NCI-H524 (cell line): ENCODE measurements at regions not wholly inside any gene's neighbourhood (a gene's known extent, or its start where the extent isn't known, plus 50 kb on each side); places are given as distances from the start of the nearest gene placed in this dataset.

ENCODE experiments used
- DNase-seq, 2 experiments: peaks; one replicate each; lab custom pipeline; 2025; lab: John Stamatoyannopoulos, UW

GRCh38 chr18:57991552-57991951, 52.5 kb upstream of the NEDD4L start:
- DNase-seq = no peak

DNA sequence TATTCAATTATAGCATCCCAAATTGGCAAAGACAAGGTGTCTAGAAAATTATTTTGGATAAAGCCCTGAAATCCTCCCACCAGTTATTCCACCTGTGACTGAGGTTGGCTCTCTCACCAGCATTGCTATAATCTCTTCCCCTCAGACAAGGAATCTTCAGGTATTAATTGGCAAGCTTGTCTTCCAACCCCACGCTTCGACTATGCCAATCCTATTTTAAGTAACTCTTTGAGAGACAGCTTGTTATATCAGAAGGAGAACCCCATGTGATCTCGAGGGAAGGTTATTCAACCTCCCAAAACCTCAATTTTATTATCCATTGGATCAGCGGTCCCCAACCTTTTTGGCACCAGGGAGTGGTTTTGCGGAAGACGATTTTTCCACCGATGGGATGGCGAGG, 54.5 kb upstream of the NEDD4L start:
- no peak for DNase-seq

- DNase-seq = peak in 1 of 2 experiments; percentile 28
Measured at GRCh38 chr18:57984490-57985115, 59.4 kb upstream of the NEDD4L start.

GRCh38 chr18:57983965-57984364, 60.1 kb upstream of the NEDD4L start:
- DNase-seq = no peak

- DNase-seq = no peak
Measured at GRCh38 chr18:57983472-57983871, 60.6 kb upstream of the NEDD4L start.

GRCh38 chr18:57982372-57983021, 61.5 kb upstream of the NEDD4L start:
- no peak for DNase-seq

GRCh38 chr18:57981308-57982028, 62.6 kb upstream of the NEDD4L start:
- no peak for DNase-seq

DNA sequence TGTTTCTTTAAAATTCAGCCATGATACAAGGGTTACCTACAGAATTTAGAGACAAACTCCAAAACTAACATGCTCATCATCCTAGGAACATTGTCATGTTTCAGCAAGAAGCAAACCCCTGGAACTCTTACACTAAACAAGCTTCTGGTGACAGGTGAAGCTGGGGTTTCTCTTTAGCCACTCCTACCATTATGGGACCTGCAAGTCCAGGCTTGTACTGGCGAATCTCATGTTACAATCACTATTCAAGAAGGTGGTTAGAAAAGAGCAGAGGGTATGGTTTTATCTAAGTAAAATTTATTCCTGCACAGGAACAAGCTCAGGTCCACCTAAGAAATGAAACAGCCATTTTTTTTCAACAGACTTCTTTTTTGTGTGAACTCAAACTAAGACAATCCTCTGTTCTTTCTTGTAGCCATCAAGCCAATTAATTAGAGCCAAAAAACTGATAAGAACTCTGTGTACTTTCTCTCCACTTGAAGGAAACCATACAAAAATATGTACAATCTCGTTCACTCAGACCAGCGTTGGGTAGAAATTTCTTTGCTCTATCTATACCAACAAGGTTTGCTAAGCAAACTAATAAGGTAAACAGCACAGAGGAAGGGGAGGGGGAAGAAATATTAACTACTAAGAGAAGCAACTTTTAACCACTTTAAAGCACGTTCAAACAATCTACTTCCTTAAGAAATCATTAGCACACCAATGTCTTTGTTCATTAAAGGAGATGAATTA, 63.3 kb upstream of the NEDD4L start:
- peak in 1 of 2 experiments; percentile 56 for DNase-seq

DNA sequence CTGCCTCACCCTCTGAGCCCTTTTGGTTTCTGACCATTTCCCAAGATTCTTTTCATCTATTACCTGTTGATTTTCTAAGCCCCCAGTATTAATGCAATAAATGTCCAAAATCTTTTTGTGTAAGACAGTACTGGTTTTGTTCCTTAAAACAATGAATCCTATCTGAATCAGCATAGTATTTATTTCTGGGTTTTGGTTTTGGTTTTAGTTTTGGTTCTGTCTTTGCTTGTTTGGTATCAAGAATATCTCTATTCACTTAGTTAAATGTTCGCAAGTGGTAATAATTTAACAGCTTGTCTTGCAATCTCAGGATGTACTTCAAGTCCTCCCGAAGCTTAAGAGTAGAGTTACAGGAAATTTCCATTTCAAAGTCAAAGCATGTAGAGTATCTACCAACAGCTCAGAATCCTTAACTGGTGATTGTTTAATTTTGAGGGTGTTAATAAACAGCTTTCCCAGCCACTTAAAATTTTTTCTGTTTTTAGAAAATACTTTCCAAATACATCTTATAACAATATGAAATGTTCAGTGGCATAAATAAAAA, 67.7 kb upstream of the NEDD4L start:
- DNase-seq = no peak

- DNase-seq = no peak
Measured at GRCh38 chr18:57975805-57976204, 68.2 kb upstream of the NEDD4L start.

DNA sequence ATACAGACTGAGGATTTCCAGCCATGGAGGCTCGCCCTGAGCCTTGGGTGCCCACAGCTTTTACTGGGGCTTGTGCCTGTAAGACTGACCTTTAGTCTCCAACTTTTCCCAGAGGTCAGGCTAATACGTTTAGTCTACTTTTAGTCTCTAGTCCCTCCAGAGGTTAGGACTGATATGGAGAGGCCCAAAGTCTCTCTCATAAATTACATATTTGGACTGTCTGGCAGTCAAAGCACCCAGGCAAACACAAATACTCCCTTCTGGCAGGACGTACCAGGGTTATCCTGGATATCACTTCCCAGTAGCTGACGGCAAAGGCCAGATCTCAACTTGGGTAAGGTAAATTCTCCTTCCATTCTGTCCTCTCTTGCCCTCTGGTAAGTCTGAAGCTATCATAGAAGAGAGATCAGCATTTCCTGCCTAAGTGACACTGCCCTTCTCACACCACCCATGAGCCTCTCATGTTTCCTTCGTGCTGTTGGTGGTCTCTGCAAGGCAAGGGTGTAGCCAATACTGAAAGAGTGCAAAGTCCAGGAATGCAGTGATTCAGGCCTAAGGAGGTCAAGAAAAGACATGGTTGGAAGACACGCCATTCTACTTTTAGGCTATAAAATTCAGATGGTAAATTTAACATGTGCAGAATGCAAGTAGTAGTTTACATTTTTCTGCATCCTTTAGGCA, 69.3 kb upstream of the NEDD4L start:
- no peak for DNase-seq

- DNase-seq = no peak
Measured at GRCh38 chr18:57973889-57974288, 70.1 kb upstream of the NEDD4L start.

DNA sequence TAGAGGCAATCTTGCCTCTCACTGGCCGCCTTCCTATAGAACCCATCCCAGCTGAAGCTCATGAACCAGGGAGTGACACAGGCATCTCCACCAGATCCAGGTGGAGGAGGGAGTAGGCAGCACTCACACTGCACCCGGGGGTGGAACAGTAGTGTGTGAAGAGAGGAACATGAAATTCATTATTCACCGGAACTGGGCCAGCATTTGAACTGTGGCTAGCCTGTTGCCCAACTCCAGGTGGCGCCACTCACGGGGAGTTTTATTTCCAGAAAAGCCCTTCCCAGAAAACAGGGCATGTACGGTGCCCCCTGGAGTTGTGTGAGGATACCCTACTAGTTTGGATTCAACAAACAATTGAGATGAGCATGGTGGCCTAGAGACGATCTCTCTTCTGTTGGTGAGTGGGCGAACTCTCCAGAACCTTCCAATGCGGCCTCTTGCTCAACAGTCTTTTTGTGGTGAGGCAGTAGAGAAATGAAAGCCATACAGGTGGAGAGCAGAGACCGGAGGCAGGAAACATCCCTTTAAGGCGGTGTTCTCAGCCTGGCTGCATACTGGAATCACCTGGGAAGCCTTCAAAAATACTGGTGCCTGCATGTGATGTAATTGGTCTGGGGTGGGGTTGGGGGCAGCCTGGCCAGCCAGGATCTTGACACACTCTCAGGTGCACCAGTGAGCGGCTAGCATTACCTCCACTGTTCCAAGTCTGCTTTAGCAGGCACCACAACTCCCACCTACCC, 73.5 kb upstream of the NEDD4L start:
- DNase-seq = no peak

GRCh38 chr18:57969824-57970223, 74.2 kb upstream of the NEDD4L start:
- DNase-seq = no peak

DNA sequence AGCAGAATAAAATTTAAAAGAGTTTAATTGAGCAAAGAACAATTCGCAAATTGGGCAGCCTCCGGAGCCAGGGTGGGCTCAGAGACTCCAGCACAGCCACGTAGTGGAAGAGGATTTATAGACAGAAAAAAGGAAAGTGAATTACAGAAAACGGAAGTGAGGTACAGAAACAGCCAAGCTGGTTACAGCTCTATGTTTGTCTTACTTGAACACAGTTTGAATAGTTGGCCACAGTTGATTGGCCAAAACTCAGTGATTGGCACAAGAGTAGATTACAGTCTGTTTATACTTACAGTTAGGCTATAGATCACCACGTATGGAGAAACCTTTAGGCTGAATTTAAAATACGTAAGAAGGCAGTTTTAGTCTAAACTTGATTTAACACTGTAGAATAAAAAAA, 78.8 kb upstream of the NEDD4L start:
- DNase-seq = no peak

- DNase-seq = no peak
Measured at GRCh38 chr18:57961876-57962505, 82.0 kb upstream of the NEDD4L start.

DNA sequence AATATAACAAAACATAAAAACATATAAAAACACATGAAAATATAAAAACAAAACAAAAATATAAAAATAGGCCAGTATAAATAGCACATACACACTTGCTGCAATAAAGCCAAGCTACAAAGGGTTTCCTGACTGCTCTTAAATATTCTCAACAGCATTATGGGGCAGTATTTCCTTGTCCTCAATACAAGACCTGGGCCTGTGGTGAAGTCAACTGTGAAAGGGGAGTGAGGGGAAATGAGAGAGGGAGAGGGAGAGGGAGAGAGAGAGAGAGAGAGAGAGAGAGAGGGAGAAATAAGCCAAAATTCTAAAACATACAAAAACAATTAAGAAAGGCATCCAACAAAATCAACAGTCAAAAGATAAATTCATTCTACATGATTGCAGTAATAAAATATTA, 82.6 kb upstream of the NEDD4L start:
- no peak for DNase-seq

DNA sequence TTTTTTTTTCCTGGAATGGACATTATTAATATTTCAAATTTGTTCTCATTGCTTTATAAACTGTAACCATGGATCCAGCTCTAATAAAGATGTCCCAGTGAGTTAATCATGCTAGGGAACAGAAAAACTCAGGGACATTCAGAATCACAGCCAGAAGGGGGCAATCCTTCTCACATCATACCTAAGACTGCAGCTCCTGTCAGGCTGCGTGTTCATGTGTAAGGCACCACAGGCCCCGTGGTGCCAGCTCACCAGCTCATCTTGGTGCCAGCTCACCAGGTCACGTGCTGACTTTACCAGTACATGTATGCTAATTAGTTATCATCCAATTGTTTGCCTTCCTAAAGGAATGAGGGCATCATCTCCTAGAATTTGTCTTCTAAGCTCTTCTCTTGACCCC, 84.7 kb upstream of the NEDD4L start:
- DNase-seq = peak in 1 of 2 experiments; percentile 53

- DNase-seq = no peak
Measured at GRCh38 chr18:57957210-57957609, 86.8 kb upstream of the NEDD4L start.

DNA sequence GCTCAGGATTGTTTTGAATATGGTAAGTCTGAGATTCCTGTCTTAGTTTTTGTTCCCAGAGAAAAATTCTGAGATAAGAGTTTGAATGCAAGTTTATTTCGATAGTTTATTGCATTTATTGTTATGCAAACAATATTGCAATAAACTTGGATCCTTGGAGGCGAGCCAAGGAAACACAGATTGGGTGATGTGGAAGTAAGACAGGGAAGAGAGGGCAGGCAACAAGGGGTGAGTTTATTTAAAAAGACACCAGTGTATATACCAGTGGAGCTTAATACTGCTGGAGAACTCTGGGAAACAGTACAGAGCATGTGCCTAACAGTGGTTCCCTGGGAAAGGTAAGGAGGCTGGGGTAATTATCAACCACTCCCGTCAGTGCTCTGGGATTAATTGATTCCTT, 87.5 kb upstream of the NEDD4L start:
- DNase-seq = no peak

GRCh38 chr18:57954935-57955334, 89.1 kb upstream of the NEDD4L start:
- DNase-seq = no peak
